GM12878 (cell line): ENCODE measurements at regions not wholly inside any gene's neighbourhood (a gene's known extent, or its start where the extent isn't known, plus 50 kb on each side); places are given as distances from the start of the nearest gene placed in this dataset.

Experiments used
- ASH2L ChIP-seq: fragments of 300-600, 200-600 bp; sonication (generic); IDR thresholded peaks from 2 replicates; pipeline ENCODE4 v1.6.1; 2017; ENCODE audit warnings: low read depth, mild to moderate bottlenecking, borderline replicate concordance
- CREM ChIP-seq: IDR thresholded peaks from 2 replicates; pipeline ENCODE4 v1.6.1; 2014; ENCODE audit warnings: antibody characterized with exemption, low read depth
- EGR1 ChIP-seq, 2 experiments: IDR thresholded peaks; 1 replicate in 1 of 2; 2 replicates in 1 of 2; pipeline ENCODE4 v1.6.1; 2011 to 2012; ENCODE audit warnings: low read depth in 2 of 2, low read length in 2 of 2, borderline replicate concordance in 1 of 2, mild to moderate bottlenecking in 1 of 2, moderate library complexity in 1 of 2
- HSF1 ChIP-seq: fragments of 150-350 bp; IDR thresholded peaks from 2 replicates; pipeline ENCODE4 v1.6.1; 2014; ENCODE audit warnings: mild to moderate bottlenecking, low read depth, low read length
- IKZF1 ChIP-seq: fragments of 450-650 bp; conservative IDR thresholded peaks from 2 replicates; pipeline ENCODE4 v1.6.1; 2017; ENCODE audit warnings: antibody characterized with exemption, mild to moderate bottlenecking
- NFIC ChIP-seq: IDR thresholded peaks from 2 replicates; pipeline ENCODE4 v1.6.1; 2012; ENCODE audit warnings: low read depth, mild to moderate bottlenecking, inconsistent platforms, low read length, moderate library complexity
- NKRF ChIP-seq: fragments of 450-650 bp; conservative IDR thresholded peaks from 2 replicates; pipeline ENCODE4 v1.6.1; 2017; ENCODE audit warnings: mild to moderate bottlenecking, moderate library complexity
- SREBF2 ChIP-seq: IDR thresholded peaks from 2 replicates; pipeline ENCODE4 v1.6.1; 2012; ENCODE audit warnings: mild to moderate bottlenecking, low read length
- SRF ChIP-seq, 2 experiments: IDR thresholded peaks; 2 replicates each; pipeline ENCODE4 v1.6.1; 2011; ENCODE audit warnings: low read depth in 2 of 2, low read length in 2 of 2, mild to moderate bottlenecking in 1 of 2, moderate library complexity in 1 of 2
- ZBTB4 ChIP-seq: fragments of 450-650 bp; formaldehyde crosslinking; IDR thresholded peaks from 2 replicates; pipeline ENCODE4 v1.4.0; 2022; ENCODE audit warnings: mild to moderate bottlenecking, moderate library complexity

- TF ChIP-seq SRF (IDR thresholded peaks at IDR 0.05; ENCODE audit: low read depth in 2 of 2, low read length in 2 of 2) (no peak), HSF1 (no peak), NFIC (no peak), SREBF2 (no peak), ASH2L (no peak), CREM (no peak), NKRF (no peak), EGR1 (IDR thresholded peaks at IDR 0.05; ENCODE audit: borderline replicate concordance in 1 of 2, low read depth in 2 of 2, low read length in 2 of 2) (no peak), IKZF1 (no peak), ZBTB4 (CRISPR knock-in tag) (no peak)
Measured at GRCh38 chr2:16280081-16280480, 339.7 kb downstream of the MYCN start (continued).
